ENCODE measurements at regions not wholly inside any gene's neighbourhood (a gene's known extent, or its start where the extent isn't known, plus 50 kb on each side); places are given as distances from the start of the nearest gene placed in this dataset.

DNA sequence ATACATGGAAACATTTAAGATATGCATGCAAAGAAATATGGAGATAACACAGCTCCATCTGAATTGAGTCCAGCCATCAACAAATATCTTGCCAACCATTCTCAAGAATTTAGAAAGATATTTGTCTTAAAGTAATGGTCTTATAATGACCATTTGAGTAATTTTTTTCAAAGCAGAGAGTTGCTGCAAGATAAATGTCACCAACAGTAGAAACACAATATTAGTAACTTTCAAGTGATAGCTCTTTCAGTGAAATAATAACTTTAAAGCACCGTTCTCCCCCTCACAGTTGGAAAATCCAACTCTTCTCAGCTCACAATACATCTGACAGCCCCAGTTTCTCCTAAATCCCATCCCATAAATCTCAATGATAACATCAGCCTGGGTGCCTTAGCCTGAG lies 481.0 kb upstream of the ADAMTS5 start:
- DNase-seq: no peak

DNA sequence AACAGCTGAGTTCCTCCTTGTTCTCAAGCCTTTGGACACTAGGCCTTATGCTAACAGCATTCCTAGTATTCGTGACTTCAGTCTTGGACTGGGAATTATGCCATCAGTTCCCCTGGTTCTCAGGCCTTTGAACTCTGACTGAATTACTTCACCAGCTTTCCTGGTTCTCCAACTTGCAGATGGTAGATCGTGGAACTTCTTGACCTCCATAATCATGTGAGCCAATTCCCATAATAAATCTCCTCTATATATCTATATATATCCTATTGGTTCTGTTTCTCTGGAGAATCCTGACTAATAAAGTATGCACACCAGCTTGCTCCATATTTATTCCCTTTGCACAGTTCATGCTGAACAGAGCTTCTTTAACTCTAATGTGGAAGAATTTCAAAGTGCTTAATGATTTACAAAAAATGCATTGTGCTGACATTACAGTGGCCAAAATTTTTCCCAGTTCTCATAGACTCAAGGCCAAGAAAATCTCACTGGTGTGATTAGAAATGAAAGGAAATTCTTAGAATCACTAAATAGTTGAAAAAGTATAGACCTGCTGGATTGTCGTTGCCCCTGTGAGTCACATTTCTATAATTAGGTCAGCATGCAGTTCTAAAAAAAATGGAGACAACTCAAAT lies 462.9 kb upstream of the ADAMTS5 start:
- no peak for DNase-seq

DNA sequence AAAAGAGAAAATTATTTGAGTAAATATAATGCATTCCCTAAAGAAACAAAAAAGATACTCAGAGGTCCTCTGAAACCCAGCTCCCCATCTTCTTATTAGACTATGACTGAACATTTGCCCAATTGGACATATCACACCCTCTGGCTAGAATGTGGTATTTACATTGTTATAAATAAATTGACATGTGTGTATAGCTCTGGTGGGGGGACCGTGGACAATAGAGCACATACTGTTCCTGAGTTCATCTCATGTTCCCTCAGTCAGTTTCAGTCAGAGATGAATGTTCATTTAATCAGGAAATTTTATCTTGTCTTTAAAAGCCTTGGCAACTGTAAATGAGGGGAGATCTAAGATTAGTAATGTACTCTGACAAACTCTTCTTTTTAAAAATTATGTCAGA lies 459.3 kb upstream of the ADAMTS5 start:
- DNase-seq: no peak

DNA sequence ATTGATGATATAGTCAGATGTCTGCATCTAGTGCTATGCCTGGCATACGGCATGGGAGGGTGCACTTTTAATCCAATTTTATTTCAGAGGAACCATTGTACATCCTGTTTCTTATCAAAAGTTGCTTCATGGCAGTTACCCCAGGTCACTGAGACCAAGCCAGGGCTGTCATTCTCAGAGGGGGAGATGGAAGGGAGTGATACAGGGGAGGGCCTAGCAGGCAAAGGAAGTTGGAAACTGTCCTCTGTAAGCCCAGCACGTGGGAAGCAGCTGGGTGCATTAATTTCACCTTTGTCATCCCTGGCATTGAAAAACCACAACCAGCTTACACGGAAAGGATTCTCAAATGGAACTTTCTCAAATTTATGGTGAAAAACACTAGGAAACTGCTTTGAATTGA lies 458.7 kb upstream of the ADAMTS5 start:
- no peak for DNase-seq

DNA sequence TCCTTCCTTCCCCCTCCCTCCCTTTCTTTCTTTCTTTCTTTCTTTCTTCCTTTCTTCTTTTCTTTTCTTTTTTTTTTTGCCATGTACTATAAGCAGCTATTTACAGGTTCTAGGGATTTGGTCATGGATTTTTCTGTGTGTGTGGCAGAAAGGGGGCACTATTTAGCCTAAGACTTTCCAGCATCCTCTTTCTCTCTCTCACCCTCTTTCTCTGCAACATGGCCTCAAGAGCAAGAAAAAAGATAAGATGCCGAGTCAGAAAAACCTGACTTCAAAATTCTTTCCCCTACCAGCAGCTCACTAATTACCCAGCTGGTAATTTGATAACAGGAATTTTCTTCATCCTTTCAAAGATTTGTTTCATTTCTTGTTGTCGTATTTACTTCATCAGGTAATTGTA lies 458.3 kb upstream of the ADAMTS5 start:
- no peak for DNase-seq

DNA sequence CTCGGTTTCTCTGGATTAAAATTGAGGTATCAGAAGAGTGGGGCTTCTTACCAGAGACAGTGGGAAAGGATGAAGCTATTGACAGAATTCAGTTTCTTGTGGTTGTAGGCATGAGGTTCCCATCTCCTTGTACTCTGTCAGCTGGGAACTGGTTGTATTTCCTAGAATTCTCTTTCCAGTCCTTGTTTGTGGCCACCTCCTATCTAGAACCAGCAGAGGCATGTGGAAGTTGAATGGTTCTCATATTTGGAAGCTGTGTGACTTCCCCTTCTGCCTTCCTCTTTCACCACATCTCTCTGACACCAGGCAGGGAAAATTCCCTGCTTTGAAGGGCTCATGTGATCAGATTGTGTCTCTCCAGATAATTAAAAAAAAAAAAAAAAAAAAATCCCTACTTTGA lies 457.7 kb upstream of the ADAMTS5 start:
- DNase-seq: no peak

DNA sequence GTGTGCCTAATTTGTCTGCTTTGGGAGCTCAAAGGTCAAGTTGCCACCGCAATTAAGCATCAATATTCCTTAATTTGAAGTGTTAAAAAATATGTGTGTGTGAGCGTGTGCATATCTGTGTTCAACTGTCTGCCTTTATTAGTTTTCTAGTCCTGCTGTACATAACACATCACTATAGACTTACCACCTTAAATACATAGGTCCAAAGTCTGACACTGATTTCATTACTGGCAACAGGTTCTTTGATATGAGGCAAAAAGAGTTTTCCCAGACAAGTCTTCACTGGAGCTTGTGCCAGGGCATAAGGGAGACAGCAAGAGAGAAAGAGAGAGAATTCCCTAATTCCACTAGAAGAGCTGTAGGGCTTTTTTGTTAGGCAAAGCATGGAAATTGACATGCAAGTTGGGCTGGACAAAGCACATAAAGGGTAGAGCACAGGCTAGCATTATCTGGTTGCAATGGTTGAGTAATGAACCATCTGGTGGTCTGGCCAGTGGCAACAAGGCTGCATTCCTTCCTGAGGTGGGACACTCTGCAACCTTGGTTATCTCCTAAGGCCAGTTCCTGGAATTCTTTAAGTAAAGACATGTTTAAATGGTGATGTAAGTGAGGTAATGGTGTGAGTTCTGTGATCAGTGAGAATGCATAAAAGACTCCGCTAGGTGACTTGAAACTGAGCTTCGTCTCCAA lies 457.2 kb upstream of the ADAMTS5 start:
- no peak for DNase-seq

DNA sequence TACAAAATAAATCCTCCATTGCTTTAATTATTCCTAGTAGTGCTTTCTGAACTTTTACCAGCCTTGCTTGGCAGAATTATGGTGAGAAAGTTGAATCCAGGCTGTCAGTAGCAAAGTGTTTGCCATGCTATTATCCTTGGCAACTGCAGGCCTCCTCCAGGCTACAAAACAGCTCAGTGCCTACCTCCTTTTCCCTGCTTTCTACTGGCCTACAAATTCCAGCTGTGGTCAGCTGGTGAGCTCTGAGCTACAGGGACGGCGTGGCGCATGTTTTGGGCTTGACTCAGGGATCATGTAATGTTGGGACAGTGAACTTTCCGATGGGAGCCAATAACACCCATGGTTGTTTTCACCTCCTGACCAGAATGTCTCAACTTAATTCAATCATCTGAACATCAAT lies 456.1 kb upstream of the ADAMTS5 start:
- no peak for DNase-seq

DNA sequence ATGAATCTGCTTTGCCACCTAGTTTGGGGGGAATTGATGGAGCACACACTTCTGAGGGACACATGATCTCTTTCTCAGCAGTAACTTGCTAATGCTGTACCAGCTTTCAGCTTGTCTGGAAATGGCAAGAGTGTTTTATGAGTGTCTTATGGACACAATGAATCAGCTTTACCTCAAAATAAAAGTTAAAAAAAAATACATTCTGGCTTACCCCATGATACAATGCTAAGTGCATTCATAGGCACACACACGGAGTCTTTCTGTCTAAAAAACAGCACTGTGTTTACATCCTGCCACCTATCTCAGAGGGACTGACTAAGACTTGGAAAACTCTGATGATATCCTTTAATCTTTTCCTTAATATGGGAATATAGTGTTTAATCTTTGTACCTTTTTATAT lies 455.5 kb upstream of the ADAMTS5 start:
- DNase-seq: no peak

DNA sequence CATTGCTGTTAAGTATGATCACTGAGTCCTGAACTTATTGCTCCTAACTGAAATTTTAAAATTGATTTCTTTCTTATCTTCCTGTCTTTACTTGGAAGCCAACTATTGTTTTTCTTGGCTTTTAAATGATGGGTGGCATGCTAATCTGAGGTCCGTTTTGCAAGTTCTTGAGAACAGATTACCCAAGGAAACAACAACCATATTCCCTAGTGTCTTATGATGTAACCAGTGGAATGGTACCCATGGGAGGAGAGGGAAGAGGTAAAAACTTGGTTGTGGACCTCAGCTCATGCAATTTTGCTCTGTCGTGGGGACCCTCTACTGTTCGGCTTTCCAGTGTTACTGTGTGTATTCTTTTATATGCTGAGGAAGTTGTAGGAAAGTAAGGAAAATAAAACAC lies 454.8 kb upstream of the ADAMTS5 start:
- DNase-seq: no peak

DNA sequence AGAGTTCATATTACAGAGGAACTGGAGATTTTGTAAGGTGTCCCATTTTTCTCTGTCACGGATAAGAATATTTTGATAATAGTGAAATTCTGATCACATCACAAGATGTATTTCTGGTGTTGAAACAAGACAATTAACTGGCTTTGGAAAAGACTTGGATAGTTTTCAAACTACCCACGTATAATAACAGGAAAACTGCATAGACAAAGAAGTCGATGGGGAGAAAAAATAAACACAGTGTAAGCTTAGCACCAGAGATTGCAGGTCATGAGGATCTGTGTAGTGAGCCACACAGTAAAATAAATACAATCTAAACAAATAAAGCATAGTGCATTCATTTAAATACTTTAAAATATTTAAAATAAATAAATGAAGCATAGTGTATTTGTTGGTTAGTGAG lies 452.3 kb upstream of the ADAMTS5 start:
- no peak for DNase-seq

DNA sequence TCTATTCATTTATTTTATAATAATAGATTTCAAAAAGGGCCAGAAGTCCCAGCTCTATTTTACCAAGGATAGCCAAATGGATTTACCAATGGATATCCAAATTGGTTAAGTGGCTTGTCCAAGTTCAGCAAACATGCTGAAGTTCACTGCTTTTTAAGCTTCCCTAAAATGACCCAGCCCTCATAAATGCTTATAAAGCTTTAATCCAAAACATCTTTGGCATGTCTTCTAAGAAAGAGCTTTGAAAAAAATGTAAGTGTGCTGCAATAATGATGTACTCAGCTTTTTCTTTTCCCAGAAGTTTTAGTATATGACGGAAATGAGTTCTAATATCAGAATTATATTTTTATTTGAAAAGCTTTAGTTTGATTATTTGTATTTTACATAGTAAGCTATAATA lies 451.5 kb upstream of the ADAMTS5 start:
- no peak for DNase-seq

DNA sequence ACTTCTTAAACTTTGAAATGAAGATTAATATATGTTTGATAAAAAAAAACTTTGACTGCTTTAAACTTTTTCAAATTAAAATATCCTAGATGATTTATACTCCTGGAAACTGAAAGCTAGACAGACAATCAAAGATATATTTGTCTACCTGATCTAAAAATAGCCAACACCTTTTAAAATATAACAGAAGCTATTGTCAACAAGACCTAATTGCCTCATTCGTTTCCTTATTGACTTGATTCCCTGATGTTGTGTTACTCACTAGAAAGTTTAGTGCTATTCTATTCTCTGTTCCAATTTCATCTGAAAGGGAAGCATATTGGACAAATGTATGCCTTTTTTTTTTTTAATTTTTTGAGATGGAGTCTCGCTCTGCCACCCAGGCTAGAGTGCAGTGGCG lies 445.6 kb upstream of the ADAMTS5 start:
- no peak for DNase-seq

DNA sequence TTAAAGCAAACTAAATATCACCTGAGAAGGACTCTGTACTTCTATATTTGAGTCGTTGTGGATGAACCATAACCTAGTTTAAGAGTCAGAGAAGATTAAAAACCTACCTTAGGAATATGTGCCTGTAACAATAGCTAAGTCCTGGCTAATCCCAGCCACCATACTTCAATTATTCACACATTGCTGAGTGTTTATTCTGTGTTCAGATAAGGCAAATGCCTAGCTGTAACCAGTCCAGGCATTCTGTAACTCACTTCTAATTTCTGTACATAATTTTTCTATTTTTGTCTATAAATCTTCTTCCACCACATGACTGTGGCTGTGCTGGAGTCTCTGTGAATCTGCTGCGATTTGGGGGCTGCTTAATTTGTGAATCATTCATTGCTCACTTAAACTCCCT lies 441.9 kb upstream of the ADAMTS5 start:
- DNase-seq: no peak

DNA sequence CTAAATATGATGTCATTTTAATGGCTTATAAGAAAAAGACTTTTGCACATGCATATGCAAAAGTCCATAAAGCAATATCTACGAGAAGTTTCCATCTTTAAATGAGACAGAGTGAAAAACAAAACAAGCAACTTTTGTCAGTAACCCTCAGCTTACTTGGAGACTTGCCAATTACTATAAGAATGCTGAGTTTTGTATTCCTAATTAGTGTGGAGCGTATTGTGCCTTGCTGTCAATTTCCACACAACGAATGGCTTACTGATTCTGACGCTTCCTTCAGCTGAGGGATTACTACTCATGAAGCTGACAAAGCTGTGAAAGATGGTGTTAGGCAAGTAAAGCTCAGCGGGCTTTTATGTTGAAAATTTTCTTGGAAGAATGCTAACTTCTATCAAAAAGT lies 440.4 kb upstream of the ADAMTS5 start:
- no peak for DNase-seq

DNA sequence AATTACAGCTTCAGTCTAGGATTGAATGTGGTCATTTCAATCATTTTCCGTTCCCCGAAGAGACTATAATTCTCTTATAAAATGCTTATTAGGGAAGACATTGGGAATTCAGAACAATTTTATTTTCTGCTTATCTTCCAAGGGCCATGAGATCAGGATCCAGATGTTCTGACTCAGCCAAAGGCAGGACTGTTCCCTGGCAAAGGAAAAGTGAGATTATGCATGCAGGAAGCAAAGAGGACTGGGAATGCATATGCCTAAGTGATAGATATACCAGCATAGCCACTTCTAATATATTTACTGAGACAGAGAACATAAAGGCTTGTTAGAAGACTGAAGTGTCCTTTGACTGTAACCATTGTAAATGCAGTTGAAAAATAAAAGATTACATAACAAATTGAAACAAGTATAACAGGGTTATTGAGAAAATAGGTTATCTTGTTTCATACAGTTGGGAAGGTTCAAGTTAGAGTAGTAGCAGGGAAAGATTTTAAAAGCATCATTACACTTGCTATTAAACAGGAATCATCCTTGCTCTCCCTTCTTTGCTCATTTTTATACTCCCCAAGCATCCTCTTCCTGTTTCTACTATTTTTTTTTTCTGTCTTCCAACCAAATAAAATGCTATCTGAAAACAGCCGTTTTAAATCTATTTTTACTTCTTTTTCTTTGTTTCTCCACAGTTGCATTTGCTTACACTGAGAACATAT lies 439.6 kb upstream of the ADAMTS5 start:
- no peak for DNase-seq

DNA sequence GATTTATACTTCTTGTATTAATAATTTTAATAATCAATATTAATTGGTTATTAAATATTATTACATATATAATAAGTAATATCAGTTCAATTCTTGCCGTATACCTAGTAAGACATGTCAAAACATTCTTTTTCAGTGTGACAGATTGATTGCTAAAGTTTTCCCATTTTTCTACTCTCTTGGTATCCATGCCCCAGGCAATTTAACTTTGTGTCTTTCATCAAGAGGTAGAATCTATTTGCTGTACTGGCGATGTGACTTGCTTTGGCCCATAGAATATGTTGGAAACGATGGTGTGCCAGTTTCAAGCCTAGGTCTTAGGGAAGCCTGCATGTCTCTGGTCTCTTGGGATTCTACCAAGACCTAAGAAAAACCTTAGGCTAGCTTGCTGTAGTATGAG lies 436.1 kb upstream of the ADAMTS5 start:
- DNase-seq: no peak

DNA sequence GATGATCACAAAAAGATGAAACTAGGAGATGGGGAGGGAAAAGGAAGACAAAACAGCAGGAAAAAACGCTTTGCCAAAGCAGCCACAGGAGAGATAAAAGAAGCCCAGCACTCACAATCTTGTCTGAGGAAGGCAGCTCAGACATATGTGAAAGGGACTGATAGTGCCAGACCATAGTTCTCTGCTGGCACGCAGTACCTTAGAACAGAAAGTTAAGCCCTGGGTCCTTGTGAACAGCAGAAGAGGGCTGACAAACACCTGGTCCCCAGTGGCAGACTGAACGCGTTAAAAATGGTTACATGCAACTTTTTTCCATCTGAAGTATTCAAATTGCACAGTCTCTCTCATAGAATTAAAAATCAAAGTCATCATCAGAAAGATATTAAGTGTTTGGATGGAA lies 433.2 kb upstream of the ADAMTS5 start:
- DNase-seq: no peak

DNA sequence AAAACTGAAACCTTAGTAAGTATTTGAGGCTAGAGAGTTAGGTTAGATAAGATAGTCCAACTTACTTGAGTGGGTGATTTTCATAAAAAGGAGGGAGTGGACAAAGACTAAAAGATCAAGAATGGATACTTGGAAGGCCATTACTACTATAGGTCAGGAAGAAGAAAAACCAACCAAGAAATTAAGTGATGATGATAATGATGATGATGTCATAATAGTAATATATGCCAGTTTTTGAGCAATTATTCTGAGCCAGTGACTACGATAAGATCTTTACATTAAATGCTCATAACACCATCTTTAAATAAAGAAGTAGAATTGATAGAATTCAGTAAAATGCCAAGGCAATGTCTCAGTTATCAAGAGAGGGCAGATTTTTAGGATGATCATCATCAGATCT lies 430.7 kb upstream of the ADAMTS5 start:
- no peak for DNase-seq

DNA sequence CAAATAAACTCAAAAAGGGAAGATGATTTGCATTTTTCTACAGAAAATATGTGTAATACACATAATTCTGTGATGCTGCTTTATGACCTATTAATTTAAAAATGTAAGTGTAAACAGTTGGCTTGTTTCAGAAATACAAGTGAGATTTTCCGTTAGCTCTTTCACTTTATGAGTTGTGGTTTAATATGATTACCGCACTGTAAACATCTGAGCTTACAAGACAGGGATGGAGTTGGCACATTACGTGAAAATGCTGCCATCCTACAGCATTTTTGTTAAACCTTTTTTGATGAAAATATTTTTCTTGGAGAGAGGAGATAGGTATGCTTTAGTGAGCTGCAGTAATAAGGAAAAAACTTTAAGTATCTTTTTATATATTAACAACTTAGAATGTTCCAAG lies 426.8 kb upstream of the ADAMTS5 start:
- DNase-seq: no peak

DNA sequence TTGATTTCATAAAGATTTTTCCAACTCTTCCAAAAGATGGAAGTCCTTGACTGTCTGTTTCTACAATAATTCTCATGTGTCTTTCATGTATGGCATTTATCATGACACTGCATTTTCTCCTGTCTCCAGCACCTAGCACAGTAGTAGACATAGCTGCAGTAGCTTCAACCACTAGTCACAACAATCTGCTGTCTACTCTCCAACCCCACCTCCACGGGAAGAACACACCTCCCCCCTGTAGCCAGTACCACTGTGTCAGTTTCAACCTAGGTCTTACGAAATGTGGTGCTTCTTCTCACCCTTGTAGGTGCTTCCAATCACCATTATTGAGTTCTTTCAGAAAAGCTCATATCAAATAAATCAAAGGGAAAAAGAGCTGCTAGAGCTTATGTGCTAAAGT lies 425.1 kb upstream of the ADAMTS5 start:
- DNase-seq: no peak

DNA sequence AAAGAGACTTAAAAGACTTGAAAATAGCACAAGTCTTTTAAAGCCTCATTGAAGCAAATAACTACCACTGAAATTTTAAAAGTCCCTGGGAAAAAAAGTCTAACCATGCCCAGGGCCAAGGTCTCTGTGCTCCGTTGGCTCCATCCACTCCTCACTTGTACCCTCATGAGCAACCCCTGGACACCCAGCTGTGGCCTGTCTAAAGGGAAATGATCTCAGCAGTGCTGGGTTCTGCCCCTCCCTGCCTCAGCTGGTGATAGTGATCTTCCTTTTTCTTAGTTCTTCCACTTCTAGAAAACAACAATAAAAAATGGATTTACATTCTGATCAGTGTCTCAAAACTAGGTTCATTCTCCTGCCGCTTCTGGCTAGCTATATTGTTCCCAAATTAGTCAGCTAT lies 423.5 kb upstream of the ADAMTS5 start:
- DNase-seq: no peak

DNA sequence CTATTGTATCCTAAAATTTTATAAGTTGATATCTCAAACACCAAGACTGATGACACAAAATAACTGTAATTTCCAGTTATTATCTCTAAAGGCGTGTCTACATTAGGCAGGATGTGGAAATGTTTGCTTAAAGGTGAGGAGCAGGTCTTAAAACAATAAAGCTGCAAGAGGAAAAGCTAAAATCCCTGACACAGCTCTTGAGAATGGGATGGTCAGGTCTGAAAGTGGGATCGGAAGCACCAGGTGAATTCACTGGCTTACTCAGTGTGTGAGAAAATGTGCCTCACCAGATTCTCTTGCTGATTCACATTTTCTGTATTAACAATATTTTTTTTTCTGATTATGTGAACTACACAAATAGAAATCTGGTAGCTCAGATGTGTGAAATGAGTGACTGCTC lies 421.9 kb upstream of the ADAMTS5 start:
- no peak for DNase-seq

DNA sequence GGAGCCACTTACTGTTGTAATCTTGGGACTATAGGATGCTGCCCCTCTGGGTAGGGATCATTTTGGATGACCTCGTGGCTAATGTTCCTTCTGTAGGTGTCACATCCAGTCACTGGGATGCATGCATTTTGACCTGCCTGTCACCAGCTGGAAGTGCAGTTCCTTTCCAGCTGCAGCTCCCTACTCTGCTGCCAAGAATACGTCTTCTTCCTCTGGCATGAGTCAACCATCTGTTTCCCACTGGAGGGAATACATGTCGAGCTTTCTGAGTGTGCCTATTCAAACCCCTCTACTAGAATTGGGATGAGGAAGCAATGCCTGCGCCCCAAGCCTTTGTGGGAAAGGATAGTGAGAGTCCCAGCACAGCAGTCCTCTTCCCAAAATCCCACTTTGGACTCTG lies 415.5 kb upstream of the ADAMTS5 start:
- DNase-seq: no peak

DNA sequence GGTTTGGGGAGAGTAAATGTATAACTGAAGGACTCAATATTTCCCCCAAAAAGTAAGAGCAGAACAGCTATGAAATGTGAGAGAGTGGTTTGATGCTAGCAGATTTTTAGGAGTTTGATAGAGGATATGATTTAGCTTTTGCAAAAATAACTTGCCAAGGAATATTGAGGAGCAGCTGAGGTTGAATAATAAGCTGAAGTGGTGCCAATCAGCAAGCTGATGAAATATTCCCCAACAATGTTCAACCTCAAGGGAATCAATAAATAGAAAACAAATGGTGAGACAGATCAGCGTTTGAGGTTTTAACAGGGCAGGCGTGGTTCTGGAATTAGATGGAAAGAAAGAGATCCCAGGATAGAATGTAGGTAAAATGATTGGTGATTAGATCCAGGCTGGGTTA lies 413.4 kb upstream of the ADAMTS5 start:
- no peak for DNase-seq
